DOHH2 (cell line): ENCODE measurements at regions not wholly inside any gene's neighbourhood (a gene's known extent, or its start where the extent isn't known, plus 50 kb on each side); places are given as distances from the start of the nearest gene placed in this dataset.

Experiments
- H3F3A ChIP-seq: fragments of 200-600 bp; sonication (generic), shearing (Covaris generic); 2 replicates; pipeline ENCODE4 v1.6.0; 2016; ENCODE audit warnings: antibody characterized with exemption, mild to moderate bottlenecking; ENCODE audit not compliant: control insufficient read depth, insufficient read depth
- H3K27ac ChIP-seq: fragments of 200-600 bp; sonication (generic); 2 replicates; pipeline ENCODE4 v1.5.1; 2014; ENCODE audit warnings: low read depth, mild to moderate bottlenecking, low read length, moderate library complexity
- H3K27me3 ChIP-seq: fragments of 200-600 bp; sonication (generic); 2 replicates; pipeline ENCODE4 v1.6.1; 2014; ENCODE audit warnings: mild to moderate bottlenecking, low read length, mixed read lengths; ENCODE audit not compliant: control insufficient read depth
- H3K36me3 ChIP-seq: fragments of 200-600 bp; sonication (generic); 2 replicates; pipeline ENCODE4 v1.6.1; 2014; ENCODE audit warnings: mild to moderate bottlenecking, low read length, moderate library complexity, mixed read lengths; ENCODE audit not compliant: control insufficient read depth
- H3K4me1 ChIP-seq: fragments of 200-600 bp; sonication (generic); 2 replicates; pipeline ENCODE4 v1.6.1; 2014; ENCODE audit warnings: mild to moderate bottlenecking, low read length, mixed read lengths; ENCODE audit not compliant: control insufficient read depth
- H3K4me2 ChIP-seq: fragments of 200-600 bp; sonication (generic); 2 replicates; pipeline ENCODE4 v1.6.0; 2014; ENCODE audit warnings: mild to moderate bottlenecking, low read length, moderate library complexity
- H3K4me3 ChIP-seq: fragments of 200-600 bp; sonication (generic); 2 replicates; pipeline ENCODE4 v1.5.1; 2014; ENCODE audit warnings: mild to moderate bottlenecking, low read length, mixed read lengths
- H3K79me2 ChIP-seq: fragments of 200-600 bp; sonication (generic); 2 replicates; pipeline ENCODE4 v1.6.1; 2014; ENCODE audit warnings: mild to moderate bottlenecking, low read length, mixed read lengths; ENCODE audit not compliant: control insufficient read depth
- H3K9me2 ChIP-seq: fragments of 200-600 bp; sonication (generic); replicated peaks from 2 replicates; pipeline ENCODE4 v1.6.1; 2014; ENCODE audit warnings: mild to moderate bottlenecking, low read length, mixed read lengths; ENCODE audit not compliant: control insufficient read depth
- H3K9me3 ChIP-seq: fragments of 200-600 bp; sonication (generic); 2 replicates; pipeline ENCODE4 v1.6.1; 2014; ENCODE audit warnings: antibody characterized with exemption, low read length, mixed read lengths; ENCODE audit not compliant: control insufficient read depth, insufficient read depth
- H4K20me1 ChIP-seq: fragments of 200-600 bp; sonication (generic); 2 replicates; pipeline ENCODE4 v1.6.0; 2014; ENCODE audit warnings: low read depth, mild to moderate bottlenecking, antibody characterized with exemption, low read length, moderate library complexity; ENCODE audit not compliant: control insufficient read depth, insufficient read depth
- CTCF ChIP-seq: fragments of 200-600 bp; sonication (generic); IDR thresholded peaks from one replicate; pipeline ENCODE4 v1.5.1; 2014; ENCODE audit warnings: antibody characterized with exemption, mild to moderate bottlenecking, low read depth, low read length; ENCODE audit not compliant: poor library complexity, severe bottlenecking
- EZH2phosphoT487 ChIP-seq: fragments of 200-600 bp; sonication (generic); IDR thresholded peaks from 2 replicates; pipeline ENCODE4 v1.6.1; 2017; ENCODE audit warnings: borderline replicate concordance, mild to moderate bottlenecking, antibody characterized with exemption, low read length, moderate library complexity, mixed read lengths

- H3K79me2 ChIP-seq, result no peaks in the 10 kb centered on the region
- no peak overlapping the region; the same call in 1 of the 2 replicates for H3K4me3 ChIP-seq
- no peak overlapping the region for H3K27ac ChIP-seq
- peak overlapping the region; percentile 25; the same call in 1 of the 2 replicates for H3K4me2 ChIP-seq
- H4K20me1 ChIP-seq, result no peaks in the 10 kb centered on the region
- H3K4me1 ChIP-seq, result peaks cover 19% of the 10 kb centered on the region
- no peaks in the 10 kb centered on the region for H3K36me3 ChIP-seq
- no peaks in the 10 kb centered on the region for H3K27me3 ChIP-seq
- no peaks in the 10 kb centered on the region for H3K9me2 ChIP-seq
- no peaks in the 10 kb centered on the region for H3F3A ChIP-seq
- TF ChIP-seq EZH2phosphoT487, result no peak
- TF ChIP-seq CTCF, result no peak
- no peaks in the 10 kb centered on the region for H3K9me3 ChIP-seq
Observed at GRCh38 chr12:45612044-45612794, 117.3 kb upstream of the ARID2 start.

- no peak overlapping the region for H3K27ac ChIP-seq
- H3K36me3 ChIP-seq, result no peaks in the 10 kb centered on the region
- H3K9me3 ChIP-seq, result no peaks in the 10 kb centered on the region
- H3K79me2 ChIP-seq, result no peaks in the 10 kb centered on the region
- H3K4me3 ChIP-seq, result no peak overlapping the region
- no peak for TF ChIP-seq CTCF
- H3F3A ChIP-seq, result no peaks in the 10 kb centered on the region
- H3K9me2 ChIP-seq, result no peaks in the 10 kb centered on the region
- peaks cover 19% of the 10 kb centered on the region for H3K4me1 ChIP-seq
- no peaks in the 10 kb centered on the region for H3K27me3 ChIP-seq
- H3K4me2 ChIP-seq, result no peak overlapping the region
- no peaks in the 10 kb centered on the region for H4K20me1 ChIP-seq
Observed at GRCh38 chr12:45613296-45613695, 116.2 kb upstream of the ARID2 start.

- TF ChIP-seq CTCF (no peak), EZH2phosphoT487 (no peak)
- Histone ChIP-seq H3K27ac (no peak overlapping the region), H4K20me1 (no peaks in the 10 kb centered on the region), H3K4me1 (peaks cover 19% of the 10 kb centered on the region), H3K27me3 (no peaks in the 10 kb centered on the region), H3K4me3 (no peak overlapping the region), H3K4me2 (no peak overlapping the region), H3K79me2 (no peaks in the 10 kb centered on the region), H3K9me3 (no peaks in the 10 kb centered on the region), H3K9me2 (no peaks in the 10 kb centered on the region), H3F3A (no peaks in the 10 kb centered on the region), H3K36me3 (no peaks in the 10 kb centered on the region)
Observed at GRCh38 chr12:45613855-45614254, 115.7 kb upstream of the ARID2 start.
